GM13977 (cell line): ENCODE measurements at regions not wholly inside any gene's neighbourhood (a gene's known extent, or its start where the extent isn't known, plus 50 kb on each side); places are given as distances from the start of the nearest gene placed in this dataset.

Experiments used
- DNase-seq: peaks from one replicate; pipeline ENCODE4 v3.0.0; 2012; ENCODE audit warnings: low spot score
- in situ Hi-C: fragments of 300-500 bp; cut with MboI; formaldehyde crosslinking; loops from one replicate; pipeline ENCODE4 v1.12.0; 2022; ENCODE audit warnings: low sequenced_read_pairs, low pct_unique_long_range_greater_than_20kb, mixed read lengths, inconsistent platforms; ENCODE audit not compliant: unreplicated experiment
- TF ChIP-seq, protein P1 (sequence below): IDR thresholded peaks from 2 replicates; pipeline ENCODE4 v1.5.1; 2012; ENCODE audit warnings: mild to moderate bottlenecking, control low read depth; ENCODE audit not compliant: insufficient read depth; ENCODE audit errors: extremely low read depth, missing control alignments

DNA sequence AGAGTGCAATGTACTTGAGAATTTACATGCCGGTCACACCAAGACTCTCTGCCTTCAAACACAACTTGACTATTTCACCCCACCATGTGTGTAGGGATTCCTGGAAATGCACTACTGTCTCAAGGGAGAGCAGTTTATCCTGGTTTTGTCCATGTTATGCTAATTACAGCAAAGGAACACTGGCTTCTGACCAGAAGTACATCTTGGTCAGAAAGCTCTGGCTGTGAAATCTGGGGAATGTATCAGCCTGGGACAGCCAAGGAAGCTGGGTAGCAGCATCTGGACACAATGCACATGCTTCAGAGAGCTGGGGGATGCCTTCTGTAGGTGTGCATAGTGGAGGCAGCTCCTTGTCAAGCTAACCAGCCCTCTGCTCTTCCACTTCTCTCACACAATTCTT lies 1432.6 kb upstream of the TENM3 start:
- in situ Hi-C loops: no loop called here
- no peak for DNase-seq
- TF ChIP-seq, protein P1, sequence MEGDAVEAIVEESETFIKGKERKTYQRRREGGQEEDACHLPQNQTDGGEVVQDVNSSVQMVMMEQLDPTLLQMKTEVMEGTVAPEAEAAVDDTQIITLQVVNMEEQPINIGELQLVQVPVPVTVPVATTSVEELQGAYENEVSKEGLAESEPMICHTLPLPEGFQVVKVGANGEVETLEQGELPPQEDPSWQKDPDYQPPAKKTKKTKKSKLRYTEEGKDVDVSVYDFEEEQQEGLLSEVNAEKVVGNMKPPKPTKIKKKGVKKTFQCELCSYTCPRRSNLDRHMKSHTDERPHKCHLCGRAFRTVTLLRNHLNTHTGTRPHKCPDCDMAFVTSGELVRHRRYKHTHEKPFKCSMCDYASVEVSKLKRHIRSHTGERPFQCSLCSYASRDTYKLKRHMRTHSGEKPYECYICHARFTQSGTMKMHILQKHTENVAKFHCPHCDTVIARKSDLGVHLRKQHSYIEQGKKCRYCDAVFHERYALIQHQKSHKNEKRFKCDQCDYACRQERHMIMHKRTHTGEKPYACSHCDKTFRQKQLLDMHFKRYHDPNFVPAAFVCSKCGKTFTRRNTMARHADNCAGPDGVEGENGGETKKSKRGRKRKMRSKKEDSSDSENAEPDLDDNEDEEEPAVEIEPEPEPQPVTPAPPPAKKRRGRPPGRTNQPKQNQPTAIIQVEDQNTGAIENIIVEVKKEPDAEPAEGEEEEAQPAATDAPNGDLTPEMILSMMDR: no peak

DNA sequence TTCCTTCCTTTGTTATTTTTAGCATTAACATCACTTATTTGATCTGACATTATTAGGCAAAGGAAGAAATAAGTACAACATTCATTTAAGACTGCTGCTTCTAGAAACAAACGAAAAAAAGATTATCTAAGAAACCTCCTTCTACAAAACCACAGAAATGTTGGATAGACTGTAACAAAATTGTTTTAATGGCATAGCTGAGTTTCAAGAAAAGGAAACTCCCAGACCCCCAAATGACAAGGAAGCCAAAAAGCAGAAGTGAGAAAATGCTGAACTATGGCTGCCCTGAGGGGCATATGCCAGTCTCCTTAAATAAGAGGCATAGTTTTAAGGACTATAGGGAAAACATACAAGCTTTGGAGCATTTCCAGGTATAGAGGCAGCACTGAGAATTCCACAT lies 1431.6 kb upstream of the TENM3 start:
- DNase-seq: no peak
- TF ChIP-seq, protein P1: no peak
- in situ Hi-C loops: no loop called here

DNA sequence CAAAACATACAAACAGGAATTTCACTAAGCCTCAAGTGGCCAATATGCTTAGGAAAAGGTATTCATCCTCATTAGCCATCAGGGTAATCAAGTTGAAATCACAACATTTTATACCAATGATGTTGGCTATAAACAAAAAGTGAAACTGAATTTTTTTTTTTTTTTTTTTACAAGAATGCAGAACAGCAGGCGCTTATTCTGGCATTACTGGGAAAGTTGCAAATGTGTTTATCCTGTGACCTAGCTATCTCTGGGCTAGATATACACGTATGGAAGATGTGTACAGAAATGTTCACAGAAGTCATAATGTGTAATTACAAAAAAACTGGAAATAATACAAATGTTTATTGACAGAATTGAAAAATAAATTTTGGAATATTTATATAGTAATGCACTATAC lies 1430.4 kb upstream of the TENM3 start:
- DNase-seq: no peak
- in situ Hi-C loops: no loop called here
- TF ChIP-seq, protein P1: no peak

DNA sequence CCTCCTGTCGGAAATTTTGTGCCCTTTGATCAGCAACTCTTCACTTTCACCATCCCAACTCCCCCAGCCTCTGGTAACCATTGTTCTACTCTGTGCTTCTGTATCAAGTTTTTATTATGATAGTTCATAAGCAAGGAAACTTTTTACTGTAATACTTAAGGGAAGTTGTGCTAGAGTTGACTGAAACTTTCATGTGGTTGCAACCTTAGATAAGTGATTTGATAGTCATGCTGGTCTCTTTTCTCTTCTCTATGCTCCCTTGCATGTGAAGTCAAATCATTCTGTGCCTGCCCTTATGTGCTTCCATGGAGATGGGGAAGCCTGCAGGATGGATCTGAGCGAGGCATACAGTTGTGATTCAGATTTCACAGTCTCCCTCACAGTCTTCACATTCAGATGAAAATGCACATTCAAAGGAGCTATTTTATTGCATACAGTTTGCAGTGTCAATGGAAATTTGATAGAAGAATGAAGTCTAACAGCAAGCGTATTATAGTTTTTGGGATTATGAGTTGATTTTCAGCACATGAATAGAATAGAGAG lies 1428.3 kb upstream of the TENM3 start:
- TF ChIP-seq, protein P1: no peak
- in situ Hi-C loops: no loop called here

DNA sequence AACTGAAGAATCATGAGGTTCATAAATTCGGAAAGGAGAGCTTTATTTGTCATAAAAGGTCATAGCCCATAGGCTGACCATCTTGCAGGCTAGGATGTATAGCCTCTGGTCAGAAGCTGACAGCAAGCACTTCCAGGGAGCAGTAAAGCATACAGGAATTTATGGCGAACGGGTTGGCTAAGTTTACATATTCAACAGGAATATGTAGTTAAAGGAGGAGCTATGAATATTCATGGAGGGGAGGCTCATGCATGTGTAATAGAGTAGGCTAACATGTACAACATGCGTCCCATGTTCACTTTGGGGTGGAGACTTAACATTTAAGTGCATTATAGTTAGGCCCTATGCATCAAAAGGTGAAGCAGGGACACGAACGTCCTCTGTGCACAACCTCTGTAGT lies 1425.7 kb upstream of the TENM3 start:
- DNase-seq: no peak
- TF ChIP-seq, protein P1: no peak
- in situ Hi-C loops: no loop called here

More for the DNA sequence above, 1428.3 kb upstream of the TENM3 start:
- DNase-seq: no peak

DNA sequence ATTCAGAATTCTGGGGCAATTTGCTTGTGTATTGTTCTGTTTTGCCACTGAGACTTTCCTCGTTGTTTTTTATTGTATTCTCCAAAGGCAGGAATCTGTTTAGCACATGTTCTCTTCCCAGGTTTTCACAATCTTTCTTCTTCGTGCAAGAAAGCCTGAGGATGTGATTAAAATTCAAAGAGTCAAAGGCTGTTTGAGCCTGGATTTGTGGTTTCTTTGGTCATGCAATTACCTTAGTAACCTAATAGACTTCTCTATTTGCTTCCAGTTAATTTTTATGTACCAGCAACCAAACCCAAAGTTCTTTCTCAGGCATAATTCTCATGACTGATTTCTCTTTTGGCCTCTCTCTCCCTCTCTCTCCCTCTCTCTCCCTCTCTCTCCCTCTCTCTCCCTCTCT lies 1420.1 kb upstream of the TENM3 start:
- no peak for DNase-seq
- in situ Hi-C loops: no loop called here
- TF ChIP-seq, protein P1: no peak
